NCI-H2196 treated with DMSO at 0.1 percent for 48 hours (cell line): ENCODE measurements at regions not wholly inside any gene's neighbourhood (a gene's known extent, or its start where the extent isn't known, plus 50 kb on each side); places are given as distances from the start of the nearest gene placed in this dataset.
"Not testable (repeated sequence)": the region's sequence is repeated elsewhere in the genome, so short reads cannot be mapped to it uniquely, and the experiment has no call there.

Experiments used
- DNase-seq: peaks from one replicate; lab custom pipeline; 2025; ENCODE audit not compliant: unreplicated experiment; lab: John Stamatoyannopoulos, UW

DNA sequence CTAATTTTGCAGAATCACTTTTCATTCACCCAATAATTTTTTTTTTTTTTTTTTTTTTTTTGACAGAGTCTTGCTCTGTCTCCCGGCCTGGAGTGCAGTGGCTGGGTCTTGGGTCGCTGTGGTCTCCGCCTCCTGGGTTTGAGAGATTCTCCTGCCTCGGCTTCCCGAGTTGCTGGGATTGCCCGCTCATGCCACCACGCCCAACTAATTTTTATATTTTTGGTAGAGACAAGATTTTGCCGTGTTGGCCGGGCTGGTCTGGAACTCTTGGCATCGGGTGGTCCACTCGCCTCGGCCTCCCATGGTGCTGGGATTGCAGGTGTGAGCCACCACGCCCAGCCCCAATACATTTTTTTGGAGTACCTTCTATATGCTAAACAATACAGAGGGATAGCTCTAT, 1120.0 kb upstream of the ATXN8OS start:
- no peak for DNase-seq

DNA sequence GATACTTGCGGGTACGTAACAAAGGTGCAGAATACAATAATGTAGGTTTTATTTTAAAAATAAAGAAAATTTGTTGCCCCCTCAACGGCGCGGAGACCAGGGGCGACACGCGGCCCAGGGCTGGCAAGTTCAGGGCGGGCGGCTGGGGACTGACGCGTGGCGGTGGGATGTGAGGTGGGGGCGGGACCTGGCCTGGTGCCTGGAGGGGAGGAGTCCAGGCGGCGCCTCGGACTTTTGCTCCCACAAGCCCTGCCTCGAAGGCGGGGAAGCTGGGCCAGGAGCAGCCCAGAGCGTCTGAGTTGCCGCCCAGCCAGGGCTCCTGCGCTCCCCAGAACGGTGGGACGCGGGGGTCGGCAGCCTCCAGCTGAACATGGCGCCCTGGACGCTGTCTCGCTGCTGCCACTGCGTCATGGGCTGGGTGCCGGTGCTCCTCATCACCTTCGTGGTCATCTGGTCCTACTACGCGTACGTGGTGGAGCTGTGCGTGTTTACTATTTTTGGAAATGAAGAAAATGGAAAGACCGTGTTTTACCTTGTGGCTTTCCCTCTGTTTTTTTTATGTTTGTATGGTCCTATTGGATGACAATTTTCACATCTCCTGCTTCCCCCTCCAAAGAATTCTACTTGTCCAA, 1122.8 kb upstream of the ATXN8OS start:
- DNase-seq = no peak

DNA sequence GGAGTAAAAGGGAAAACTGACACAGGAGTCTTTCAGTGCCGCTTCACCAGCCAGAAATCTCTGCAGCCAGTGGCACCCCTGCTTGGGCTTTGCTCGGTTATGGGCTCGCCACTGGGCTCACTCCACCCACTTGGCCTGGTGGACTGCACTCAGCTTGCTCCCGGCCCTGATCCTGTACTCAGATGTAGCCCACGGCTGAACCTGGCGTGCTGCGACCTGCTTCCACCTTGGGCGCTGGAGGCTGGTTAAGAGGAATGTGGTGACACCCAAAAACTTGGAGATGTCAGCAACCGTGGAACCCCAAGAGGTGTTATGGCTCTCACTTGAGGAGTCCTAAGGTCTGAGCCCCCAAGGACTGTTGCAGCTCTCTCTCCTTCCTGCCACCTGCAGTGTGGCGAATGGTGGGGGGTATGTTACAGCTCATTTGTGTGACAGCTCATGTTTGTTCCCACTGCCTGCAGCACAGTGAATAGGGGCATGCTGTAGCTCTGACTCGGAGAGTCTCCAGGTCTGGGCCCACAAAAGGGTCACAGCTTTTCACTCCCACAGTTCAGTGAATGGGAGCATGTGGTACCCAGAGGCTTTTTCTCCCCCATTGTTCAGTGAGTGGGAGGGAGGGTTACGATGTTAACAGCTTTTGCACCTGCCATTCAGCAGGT, 1124.5 kb upstream of the ATXN8OS start:
- DNase-seq = no peak

DNA sequence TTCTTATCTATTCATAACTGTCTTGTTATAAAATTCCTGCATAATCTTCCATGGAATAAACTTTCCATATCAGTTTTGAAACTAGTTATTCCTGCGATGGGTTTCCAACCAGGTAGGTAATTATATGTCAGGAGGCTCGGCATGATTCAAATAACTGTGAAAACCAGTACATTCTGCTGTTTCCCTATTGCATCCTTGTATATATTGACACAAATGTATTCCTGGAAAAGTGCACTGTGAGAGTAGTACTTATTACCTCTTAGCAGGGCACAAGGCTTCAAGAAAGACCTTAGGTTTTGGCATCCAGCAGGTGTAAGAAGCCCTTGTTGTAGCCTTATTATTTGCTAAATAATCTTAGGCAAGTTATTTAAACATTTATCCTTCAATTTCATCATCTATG, 1131.3 kb upstream of the ATXN8OS start:
- no peak for DNase-seq

DNA sequence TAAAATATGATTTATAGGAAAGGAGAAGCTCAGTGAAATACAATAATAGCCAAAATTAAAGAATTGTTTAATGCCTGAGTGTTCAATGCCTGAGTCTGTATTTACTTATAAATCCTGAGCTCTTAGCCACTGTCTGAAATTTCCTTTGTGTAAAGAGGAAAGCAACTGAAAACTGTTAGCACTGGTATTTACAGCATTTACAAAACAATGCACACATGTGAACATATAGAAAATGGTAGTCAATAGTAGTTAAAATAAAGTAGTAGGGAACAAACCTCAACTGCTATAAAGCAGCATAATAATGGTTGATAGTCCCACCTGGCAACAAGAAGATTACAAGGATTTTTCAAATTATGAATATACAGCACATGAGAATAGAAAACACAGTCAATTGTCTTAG, 1137.1 kb upstream of the ATXN8OS start:
- no peak for DNase-seq

DNA sequence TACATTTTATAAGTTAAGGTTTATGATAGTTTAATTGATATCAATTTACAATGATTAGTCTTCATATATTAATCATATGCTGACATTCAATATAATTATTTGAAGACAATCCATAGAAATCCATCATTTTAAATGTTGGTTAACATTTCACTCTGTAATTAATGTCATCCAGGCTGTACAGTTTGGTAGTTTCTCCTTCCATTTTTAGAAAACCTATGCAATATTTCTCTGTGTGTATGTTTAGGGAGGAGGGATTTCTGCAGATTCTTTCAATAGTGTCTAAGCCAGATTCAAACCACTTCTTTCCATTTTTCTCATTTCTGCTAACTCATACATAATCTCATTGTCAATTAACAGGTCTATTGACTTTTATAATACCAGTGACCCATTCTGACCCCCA, 1159.0 kb upstream of the ATXN8OS start:
- DNase-seq = no peak

DNA sequence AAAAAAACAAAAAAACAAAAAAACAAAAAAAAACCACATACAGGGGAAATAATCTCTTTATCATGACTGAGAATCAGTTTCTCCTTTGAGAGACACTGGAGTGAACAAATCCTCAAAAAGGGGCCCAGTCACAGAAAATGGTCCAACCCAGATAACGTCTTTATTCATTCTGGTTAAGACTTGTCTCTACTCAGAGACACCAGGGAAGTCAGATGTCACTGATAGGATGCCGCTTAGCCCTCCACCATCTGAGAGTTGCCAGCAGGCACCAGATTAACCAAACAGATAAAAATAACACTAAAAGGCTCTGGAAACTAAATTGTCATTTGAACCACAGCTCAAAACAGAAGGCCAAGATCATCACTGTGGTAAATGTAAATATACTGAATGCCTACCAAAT, 1163.4 kb upstream of the ATXN8OS start:
- DNase-seq = no peak

DNA sequence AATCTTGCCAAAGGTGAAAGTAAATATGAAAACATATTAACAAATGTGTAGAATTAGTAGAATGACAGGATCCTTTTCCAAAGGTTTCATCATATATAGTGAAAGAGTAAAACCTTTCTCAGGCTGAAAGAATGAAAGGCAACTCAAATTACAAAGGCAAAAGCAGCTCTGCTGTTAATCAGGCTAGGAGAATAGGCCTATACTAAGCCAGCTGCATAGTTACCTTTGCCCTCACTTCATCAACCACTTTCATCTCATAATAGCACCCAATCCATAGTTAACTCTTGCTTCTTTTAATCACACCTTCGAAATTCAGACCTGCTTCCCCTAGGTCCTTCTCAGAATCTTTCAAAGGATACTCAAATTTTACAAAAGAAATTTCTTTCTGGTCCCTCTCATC, 1167.6 kb upstream of the ATXN8OS start:
- no peak for DNase-seq

DNA sequence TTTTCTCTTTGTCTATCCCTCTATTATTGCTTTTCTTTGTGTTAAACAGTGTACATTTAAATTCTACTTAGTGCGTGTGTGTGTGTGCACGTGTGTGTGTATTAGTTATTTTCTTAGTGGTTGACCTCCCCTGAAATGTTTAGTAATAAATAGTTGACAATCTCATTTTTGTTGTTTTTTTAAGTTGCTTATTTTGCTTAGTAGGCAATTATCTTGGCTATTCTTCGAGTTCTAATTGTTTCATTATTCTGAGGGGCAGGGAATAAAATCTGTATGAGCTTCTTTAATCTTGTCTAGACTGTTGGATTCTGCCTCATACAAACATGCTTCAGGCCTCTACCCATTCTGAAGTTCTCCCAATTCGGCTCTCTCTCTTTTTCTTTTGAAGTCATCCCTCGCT, 1169.0 kb upstream of the ATXN8OS start:
- no peak for DNase-seq

DNA sequence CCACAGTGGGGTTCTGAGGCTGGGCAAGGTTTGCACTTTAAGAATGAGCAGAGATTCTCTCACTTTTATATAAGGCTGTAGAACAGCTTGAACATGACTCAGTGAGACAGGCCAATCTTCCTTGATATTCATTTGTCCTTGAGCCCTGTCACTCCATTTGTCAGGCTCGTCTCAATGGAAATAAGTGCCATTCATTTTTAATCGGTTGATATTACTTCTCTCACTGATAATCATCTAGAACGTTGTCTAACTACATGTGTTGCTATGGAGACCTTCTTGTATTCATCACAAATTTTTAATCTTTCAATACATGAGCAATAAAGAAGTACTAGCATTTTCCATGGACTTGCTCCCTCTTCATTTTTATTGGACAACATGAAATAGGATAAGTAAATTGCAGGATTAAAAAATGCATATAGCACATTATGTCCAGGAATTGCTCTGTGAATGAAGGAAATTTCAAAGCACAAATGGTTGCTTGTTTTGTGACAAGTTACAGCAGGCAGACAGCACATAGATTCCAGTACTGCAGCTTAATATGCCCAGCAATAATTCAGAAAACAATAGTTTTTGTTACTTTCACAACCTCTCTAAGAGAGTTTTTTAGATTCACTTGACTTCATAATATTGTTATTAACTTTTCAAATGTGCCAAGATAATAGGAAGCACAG, 1178.4 kb upstream of the ATXN8OS start:
- no peak for DNase-seq

DNA sequence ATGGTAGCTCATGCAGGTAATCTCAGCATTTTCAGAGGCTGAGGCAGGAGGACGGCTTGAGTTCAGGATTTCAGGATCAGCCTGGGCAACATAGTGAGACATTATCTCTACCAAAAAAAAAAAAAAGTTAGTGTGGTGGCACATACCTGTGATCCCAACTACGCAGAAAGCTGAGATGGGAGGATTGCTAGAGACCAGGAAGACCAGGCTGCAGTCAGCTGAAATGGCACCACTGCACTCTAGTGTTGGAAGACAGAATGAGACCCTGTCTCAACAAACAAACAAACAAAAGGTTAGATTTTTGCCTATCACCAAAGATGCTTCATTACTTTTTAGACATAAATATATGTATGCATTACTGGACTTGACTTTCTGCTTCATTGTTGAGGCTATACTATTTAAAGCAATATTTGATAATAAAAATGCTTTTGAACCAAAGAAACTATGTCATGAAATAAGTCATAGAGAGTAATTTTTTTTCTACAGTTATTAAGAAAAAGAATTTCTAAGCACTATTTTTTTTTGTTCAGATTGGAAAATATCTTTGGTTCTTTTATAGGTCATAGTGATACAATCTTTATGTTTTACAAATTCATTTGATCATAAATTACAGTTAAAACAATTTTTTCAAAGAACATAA, 1180.1 kb upstream of the ATXN8OS start:
- DNase-seq = no peak

DNA sequence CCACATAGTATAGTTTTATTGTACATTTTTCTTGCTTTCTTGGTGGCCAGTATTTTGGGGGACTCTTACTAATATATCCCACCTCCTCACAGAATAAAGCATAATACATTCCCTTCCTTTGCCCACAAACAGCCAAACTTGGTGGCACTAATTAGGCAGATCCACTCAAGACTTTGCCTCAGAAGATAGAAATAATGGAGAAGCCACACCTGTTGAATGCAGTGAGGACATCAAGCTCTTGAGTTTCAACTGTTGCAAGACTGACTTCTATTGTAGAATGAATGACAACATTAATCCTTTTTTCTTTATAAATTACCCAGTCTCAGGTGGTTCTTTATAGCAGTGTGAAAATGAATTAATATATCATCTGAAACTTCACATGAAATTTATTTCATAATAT, 1183.6 kb upstream of the ATXN8OS start:
- no peak for DNase-seq

DNA sequence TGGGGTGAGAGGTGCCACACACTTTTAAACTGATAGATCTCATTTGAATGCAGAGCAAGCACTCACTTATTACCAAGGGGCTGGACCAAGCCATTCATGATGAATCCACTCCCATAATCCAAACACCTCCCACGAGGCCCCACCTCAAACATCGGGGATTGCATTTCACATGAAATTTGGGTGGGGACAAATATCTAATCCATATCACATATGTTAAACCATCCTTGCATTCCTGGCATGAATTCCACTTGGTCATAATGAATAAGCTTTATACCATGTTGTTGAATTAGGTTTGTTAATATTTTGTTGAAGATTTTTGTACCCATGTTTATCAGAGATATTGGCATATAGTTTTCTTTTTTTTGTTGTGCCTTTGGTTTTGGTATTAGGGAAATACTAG, 1198.7 kb upstream of the ATXN8OS start:
- no peak for DNase-seq

DNA sequence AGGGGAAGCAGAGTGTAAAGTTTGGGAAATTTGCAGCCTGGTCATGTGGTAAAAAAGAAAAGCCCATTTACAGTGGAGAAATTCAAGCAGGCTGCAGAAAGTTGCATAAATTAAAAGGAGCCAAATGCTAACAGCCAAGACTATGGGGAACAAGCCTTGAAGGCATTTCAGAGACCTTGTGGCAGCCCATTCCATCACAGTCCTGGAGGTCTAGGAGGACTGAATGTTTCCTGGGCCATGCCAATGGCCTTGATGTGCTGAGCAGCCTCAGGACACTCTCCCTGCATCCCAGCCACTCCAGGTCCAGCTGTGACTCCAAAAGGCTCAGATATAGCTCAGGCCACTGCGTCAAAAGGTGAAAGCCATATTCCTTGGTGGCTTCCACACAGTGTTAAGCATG, 1202.4 kb upstream of the ATXN8OS start:
- no peak for DNase-seq

DNA sequence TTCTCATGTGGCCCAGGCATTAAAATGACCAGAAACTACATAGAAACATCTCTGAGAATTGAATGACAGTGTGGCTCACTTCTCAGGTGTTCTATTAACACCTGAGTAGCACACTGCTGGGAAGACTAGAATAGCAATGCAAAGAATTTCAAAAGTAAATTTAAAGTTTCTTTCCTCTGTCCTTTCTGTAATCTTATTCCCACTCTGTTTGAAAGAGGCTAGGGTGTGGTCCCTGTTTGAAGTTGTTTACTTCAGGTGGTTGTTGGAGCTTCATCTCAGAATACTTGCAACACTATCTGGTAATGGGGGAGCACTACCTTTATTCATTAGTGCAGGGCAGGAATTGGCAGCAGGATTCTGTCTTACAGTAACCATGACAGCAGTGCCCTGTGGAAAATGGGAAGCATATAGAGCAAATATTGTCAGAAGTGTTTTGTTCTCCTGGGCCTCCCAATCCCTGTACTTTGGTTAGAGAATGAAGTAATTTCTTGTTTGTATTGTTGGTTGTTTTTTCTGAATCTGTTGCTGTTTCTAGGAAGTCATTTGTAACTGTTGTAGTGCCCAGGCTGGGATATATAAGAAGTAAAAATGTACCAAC, 1210.2 kb upstream of the ATXN8OS start:
- no peak for DNase-seq

DNA sequence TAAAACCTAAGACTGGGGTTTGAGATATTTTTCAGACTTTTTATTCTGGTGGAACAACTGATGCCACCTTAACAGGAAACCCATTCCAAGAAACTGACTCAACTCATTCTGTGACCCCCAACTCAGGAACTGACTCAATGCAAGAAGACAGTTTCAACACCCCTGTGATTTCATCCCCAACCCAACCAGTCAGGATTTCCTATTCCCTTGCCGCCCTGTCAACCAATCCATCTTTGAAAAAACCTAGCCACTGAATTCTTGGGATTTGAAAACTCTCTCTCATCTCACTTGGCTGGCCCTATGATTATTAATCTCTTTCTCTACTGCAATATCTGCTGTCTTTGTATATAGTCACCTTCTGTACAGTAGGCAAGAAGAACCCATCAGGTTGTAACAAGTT, 1211.9 kb upstream of the ATXN8OS start:
- DNase-seq = no peak

DNA sequence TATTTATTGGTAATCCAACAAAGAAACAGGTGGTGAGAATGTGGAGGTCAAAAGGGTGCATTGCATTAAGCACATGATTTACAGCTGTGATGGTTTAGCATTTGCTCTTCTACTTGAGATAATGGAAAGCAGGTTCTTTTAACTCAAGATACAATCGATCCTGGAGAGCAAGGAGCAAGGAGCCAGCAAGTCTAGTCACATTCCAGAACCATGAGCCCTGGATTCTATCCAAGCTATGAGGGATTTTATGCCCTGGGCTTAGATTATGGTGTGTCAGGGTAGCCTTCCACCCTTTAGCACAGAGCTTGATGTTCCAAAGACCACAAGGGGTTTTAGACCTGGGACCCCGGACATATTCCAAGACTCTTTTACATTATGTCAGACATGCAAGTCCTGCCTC, 1213.9 kb upstream of the ATXN8OS start:
- DNase-seq = not testable (repeated sequence)

DNA sequence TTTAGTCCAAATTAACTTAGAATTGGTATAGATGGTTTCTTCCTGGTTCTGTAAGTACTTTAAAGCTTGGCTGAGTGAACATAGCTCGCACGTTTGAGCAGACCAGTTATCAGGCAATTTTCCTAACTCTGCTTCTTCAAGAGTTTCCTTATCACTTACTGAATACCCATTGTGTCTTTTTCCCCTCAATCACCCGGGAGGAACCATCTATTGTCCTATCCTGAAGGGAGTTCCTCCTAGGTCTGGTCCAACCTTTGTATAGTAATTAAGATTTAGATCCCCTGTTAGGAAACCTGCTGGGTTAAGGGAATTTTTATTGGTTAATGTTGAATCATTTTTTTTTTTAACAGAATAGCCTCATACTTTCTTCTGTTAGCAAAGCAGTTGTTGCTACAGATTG, 1215.0 kb upstream of the ATXN8OS start:
- not testable (repeated sequence) for DNase-seq

DNA sequence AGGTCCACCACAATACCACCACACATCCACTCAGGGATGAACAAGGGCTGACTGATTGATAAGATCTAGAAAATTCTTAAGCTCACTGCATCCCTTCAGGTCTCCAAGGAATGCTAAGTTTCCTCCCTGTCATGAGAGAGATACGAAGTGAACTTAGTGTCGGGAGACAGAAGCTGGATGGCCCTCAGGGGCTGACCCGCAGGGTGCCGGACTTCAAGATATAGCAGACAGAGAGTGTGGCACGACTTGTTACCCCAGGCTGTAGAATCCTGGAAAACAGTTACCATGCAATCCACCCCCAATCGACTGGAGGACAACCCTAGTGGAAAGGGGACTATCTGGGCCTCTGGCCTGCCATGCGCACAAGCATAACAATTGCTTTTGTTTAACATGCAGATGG, 1217.5 kb upstream of the ATXN8OS start:
- not testable (repeated sequence) for DNase-seq

DNA sequence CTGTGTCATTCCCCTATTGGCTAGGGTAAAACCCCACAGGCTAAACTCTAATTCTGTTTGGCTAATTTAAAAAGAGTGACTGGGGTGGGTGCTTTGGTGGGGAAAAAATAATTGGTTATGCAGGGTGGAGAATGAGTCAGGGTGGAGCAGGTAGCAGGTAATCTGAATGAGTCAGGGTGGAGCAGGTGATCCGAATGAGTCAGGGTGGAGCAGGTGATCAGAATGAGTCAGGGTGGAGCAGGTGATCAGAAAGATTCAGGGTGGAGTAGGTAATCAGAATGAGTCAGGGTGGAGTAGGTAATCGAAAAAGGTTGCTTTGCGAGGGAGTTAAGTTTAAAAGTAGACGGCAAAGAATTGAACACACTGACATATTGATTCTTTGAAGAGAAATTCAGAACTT, 1218.8 kb upstream of the ATXN8OS start:
- DNase-seq = no peak

DNA sequence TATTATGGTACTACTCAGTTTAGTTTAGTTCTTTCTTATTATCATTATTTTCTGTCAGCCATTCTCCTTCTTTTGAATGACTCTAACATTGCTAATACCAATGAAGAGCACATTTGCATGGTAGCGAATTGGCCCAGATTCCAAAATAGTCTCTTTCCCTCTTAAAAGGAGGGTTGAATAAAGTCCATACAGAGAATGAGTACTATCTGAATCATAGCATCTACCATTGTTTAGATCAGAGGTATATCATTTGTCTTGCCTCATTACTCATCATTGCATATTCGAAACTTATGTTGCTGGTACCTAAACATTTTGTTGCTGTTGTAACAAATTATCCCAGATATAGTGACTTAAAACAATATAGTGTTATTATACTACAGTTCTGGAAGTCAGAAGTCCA, 1235.3 kb upstream of the ATXN8OS start:
- no peak for DNase-seq

DNA sequence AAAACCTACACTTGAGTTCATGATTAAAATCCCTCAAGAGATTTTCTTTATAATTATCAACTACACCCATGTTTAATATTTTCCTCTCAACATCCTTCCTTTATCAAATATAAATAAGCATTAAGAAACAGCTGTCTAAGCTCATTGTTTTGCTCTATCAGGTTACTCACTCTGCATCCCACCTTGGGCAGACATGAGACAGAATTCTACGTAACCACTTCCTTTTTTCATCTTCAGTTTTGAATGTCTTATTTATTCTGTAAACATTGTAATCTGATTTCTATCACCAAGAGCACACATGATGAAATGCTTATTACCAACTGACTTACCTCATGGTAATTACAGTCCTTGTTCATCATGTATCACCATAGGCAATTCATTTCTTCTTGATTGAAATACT, 1256.6 kb upstream of the ATXN8OS start:
- DNase-seq = peak; percentile 55
